ENCODE measurements at regions not wholly inside any gene's neighbourhood (a gene's known extent, or its start where the extent isn't known, plus 50 kb on each side); places are given as distances from the start of the nearest gene placed in this dataset.
"Not testable (repeated sequence)": the region's sequence is repeated elsewhere in the genome, so short reads cannot be mapped to it uniquely, and the experiment has no call there.

DNA sequence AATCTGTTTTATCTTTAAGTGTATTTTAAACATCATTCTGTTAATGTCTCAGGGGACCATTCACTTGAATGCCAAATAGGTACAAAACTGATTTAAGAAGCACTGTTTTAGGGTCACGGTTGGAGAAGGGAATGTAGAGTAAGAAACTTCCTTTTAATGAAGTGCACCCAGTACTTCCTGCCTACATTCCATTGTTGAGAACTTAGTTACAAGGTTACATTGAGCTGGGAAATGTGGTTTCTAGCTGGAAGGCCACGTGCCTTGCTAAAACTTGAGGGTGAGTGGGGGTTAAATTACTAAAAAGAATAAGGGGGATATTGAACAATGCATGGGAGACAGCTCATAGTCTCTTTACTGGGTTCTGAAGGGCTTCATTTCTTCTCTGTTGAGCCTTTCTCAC, 78.3 kb upstream of the TBC1D5 start:
- TF ChIP-seq, protein P1, sequence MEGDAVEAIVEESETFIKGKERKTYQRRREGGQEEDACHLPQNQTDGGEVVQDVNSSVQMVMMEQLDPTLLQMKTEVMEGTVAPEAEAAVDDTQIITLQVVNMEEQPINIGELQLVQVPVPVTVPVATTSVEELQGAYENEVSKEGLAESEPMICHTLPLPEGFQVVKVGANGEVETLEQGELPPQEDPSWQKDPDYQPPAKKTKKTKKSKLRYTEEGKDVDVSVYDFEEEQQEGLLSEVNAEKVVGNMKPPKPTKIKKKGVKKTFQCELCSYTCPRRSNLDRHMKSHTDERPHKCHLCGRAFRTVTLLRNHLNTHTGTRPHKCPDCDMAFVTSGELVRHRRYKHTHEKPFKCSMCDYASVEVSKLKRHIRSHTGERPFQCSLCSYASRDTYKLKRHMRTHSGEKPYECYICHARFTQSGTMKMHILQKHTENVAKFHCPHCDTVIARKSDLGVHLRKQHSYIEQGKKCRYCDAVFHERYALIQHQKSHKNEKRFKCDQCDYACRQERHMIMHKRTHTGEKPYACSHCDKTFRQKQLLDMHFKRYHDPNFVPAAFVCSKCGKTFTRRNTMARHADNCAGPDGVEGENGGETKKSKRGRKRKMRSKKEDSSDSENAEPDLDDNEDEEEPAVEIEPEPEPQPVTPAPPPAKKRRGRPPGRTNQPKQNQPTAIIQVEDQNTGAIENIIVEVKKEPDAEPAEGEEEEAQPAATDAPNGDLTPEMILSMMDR (IDR thresholded peaks at IDR 0.05; ENCODE audit: insufficient read depth, low read depth, low read length) = no peak
- POLR2A ChIA-PET = no interaction called here
- Histone ChIP-seq H3K4me3 (ENCODE audit: low read depth, low read length) (no peak overlapping the region), H3K27me3 (ENCODE audit: control insufficient read depth, insufficient read depth, low read length) (no peaks in the 10 kb centered on the region), H3K36me3 (ENCODE audit: control insufficient read depth, insufficient read depth, low read length) (no peaks in the 10 kb centered on the region)
- CTCF ChIA-PET = interaction anchor here (1.2 kb wide), 1 partner anchor 20 kb away, joined by 4 read pairs; no protein-coding TSS in a partner anchor
- no peak for DNase-seq (ENCODE audit: low read depth)

- POLR2A ChIA-PET = no interaction called here
- TF ChIP-seq, protein P1 (IDR thresholded peaks at IDR 0.05; ENCODE audit: insufficient read depth, low read depth, low read length) = no peak
- Histone ChIP-seq H3K27me3 (ENCODE audit: control insufficient read depth, insufficient read depth, low read length) (no peaks in the 10 kb centered on the region), H3K36me3 (ENCODE audit: control insufficient read depth, insufficient read depth, low read length) (no peaks in the 10 kb centered on the region), H3K4me3 (ENCODE audit: low read depth, low read length) (no peak overlapping the region)
- DNase-seq (ENCODE audit: low read depth) = no peak
- CTCF ChIA-PET = interaction anchor here (1.2 kb wide), 2 partner anchors 9 to 20 kb away, joined by 3 to 4 read pairs; no protein-coding TSS in a partner anchor
Measured at GRCh38 chr3:17820275-17820674, 77.8 kb upstream of the TBC1D5 start.

DNA sequence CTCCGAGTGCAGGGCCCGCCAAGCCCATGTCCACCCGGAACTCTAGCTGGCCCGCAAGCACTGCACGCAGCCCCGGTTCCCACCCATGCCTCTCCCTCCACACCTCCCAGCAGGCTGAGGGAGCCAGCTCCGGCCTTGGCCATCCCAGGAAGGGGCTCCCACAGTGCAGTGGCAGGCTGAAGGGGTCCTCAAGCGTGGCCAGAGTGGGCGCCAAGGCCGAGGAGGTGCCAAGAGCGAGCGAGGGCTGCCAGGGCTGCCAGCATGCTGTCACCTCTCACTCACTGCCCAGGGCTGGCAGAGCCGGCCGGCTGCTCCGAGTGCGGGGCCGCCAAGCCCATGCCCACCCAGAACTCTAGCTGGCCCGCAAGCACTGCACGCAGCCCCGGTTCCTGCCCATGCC, 75.5 kb upstream of the TBC1D5 start:
- H3K36me3 ChIP-seq (ENCODE audit: control insufficient read depth, insufficient read depth, low read length); POLR2A ChIA-PET; CTCF ChIA-PET; H3K27me3 ChIP-seq (ENCODE audit: control insufficient read depth, insufficient read depth, low read length); DNase-seq (ENCODE audit: low read depth); H3K4me3 ChIP-seq (ENCODE audit: low read depth, low read length): not testable (repeated sequence)

DNA sequence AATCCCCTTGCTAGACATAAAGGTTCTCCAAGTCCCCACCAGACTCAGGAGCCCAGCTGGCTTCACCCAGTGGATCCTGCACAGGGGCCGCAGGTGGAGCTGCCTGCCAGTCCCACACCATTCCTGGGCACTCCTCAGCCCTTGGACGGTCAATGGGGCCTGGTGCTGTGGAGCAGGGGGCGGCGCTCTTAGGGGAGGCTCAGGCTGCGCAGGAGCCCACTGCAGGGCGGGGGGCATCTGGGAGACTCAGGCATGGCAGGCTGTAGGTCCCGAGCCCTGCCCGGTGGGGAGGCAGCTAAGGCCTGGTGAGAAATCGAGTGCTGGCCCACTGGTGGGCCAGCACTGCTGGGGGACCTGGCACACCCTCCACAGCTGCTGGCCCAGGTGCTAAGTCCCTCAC, 75.1 kb upstream of the TBC1D5 start:
- no peaks in the 10 kb centered on the region for H3K36me3 ChIP-seq (ENCODE audit: control insufficient read depth, insufficient read depth, low read length)
- H3K27me3 ChIP-seq (ENCODE audit: control insufficient read depth, insufficient read depth, low read length) = no peaks in the 10 kb centered on the region
- no peak for DNase-seq (ENCODE audit: low read depth)
- H3K4me3 ChIP-seq (ENCODE audit: low read depth, low read length) = no peak overlapping the region
- ChIA-PET POLR2A (no interaction called here), CTCF (interaction anchor here (1.3 kb wide), 1 partner anchor 10 kb away, joined by 3 read pairs; no protein-coding TSS in a partner anchor)
- TF ChIP-seq, protein P1 (IDR thresholded peaks at IDR 0.05; ENCODE audit: insufficient read depth, low read depth, low read length) = no peak

DNA sequence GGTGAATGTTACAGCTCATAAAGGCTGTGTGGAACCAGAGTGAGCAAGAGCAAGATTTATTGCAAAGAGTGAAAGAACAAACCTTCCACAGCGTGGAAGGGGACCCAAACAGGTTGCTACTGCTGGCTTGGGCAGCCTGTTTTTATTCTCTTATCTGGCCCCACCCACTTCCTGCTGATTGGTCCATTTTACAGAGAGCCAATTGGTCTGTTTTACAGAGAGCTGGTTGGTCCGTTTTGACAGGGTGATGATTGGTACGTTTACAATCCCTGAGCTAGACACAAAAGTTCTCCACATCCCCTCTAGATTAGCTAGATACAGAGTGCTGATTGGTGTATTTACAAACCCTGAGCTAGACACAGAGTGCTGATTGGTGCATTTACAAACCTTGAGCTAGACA, 74.4 kb upstream of the TBC1D5 start:
- H3K27me3 ChIP-seq (ENCODE audit: control insufficient read depth, insufficient read depth, low read length); H3K4me3 ChIP-seq (ENCODE audit: low read depth, low read length); DNase-seq (ENCODE audit: low read depth); H3K36me3 ChIP-seq (ENCODE audit: control insufficient read depth, insufficient read depth, low read length): not testable (repeated sequence)
- ChIA-PET POLR2A (interaction anchor here (0.6 kb wide), 1 partner anchor 804 kb away, joined by 4 read pairs; no protein-coding TSS in a partner anchor), CTCF (interaction anchor here (1.3 kb wide), 1 partner anchor 10 kb away, joined by 3 read pairs; no protein-coding TSS in a partner anchor)

DNA sequence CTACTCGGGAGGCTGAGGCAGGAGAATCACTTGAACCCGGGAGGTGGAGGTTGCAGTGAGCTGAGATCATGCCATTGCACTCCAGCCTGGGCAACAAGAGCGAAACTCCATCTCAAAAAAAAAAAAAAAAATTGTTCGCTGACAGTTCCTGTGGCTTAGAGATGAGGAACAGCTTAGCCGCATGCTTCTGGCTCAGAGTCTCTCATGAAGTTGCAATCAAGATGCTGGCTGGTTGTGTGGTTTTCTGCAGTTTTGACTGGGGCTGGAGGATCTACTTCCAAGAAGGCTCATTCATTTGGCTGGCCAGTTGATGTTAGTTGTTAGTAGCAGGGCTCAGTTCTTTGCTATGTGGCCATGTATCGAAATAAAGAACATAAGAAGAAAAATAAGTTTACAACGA, 69.9 kb upstream of the TBC1D5 start:
- CTCF ChIA-PET = interaction anchor here (0.7 to 1.3 kb wide), 3 partner anchors 8 to 126 kb away, joined by 3 to 4 read pairs (median 3); no protein-coding TSS in a partner anchor
- H3K4me3 ChIP-seq (ENCODE audit: low read depth, low read length); POLR2A ChIA-PET; H3K36me3 ChIP-seq (ENCODE audit: control insufficient read depth, insufficient read depth, low read length); DNase-seq (ENCODE audit: low read depth); H3K27me3 ChIP-seq (ENCODE audit: control insufficient read depth, insufficient read depth, low read length): not testable (repeated sequence)

GRCh38 chr3:17811646-17812045, 69.2 kb upstream of the TBC1D5 start:
- POLR2A ChIA-PET = no interaction called here
- H3K27me3 ChIP-seq (ENCODE audit: control insufficient read depth, insufficient read depth, low read length) = no peaks in the 10 kb centered on the region
- H3K4me3 ChIP-seq (ENCODE audit: low read depth, low read length) = no peak overlapping the region
- TF ChIP-seq, protein P1 (IDR thresholded peaks at IDR 0.05; ENCODE audit: insufficient read depth, low read depth, low read length) = no peak
- no peaks in the 10 kb centered on the region for H3K36me3 ChIP-seq (ENCODE audit: control insufficient read depth, insufficient read depth, low read length)
- CTCF ChIA-PET = interaction anchor here (0.7 to 1.3 kb wide), 6 partner anchors 8 to 387 kb away, joined by 3 to 5 read pairs (median 3); partner anchors contain the start of gene TBC1D5
- DNase-seq (ENCODE audit: low read depth) = no peak

All from BJ (cell line).